ENCODE measurements at regions not wholly inside any gene's neighbourhood (a gene's known extent, or its start where the extent isn't known, plus 50 kb on each side); places are given as distances from the start of the nearest gene placed in this dataset.

GRCh38 chr4:187020676-187021075, 297.0 kb upstream of the FAT1 start:
- in situ Hi-C loops (cut with HindIII; ENCODE audit: extremely low pct_ligation_motif_present, low pct_unique_long_range_greater_than_20kb) = no loop called here
- ChIA-PET CTCF (ENCODE audit: low intra/inter-chr PET ratio, low total read pairs) (no interaction called here), POLR2A (no interaction called here)
- Histone ChIP-seq H3K27ac (ENCODE audit: extremely low read length, insufficient read depth, low read length) (no peak overlapping the region), H4K20me1 (ENCODE audit: insufficient read depth, low read length) (no peaks in the 10 kb centered on the region), H3K27me3 (ENCODE audit: control insufficient read depth in 1 of 2, insufficient read depth in 2 of 2, low read length in 2 of 2) (peaks cover 2 to 6% of the 10 kb centered on the region in 2 experiments; a peak in 1 of 5 replicates), H3K9ac (ENCODE audit: insufficient read depth, low read depth, low read length) (no peak overlapping the region), H2AFZ (ENCODE audit: low read length) (no peak overlapping the region), H3K4me1 (ENCODE audit: insufficient read depth, low read length) (no peaks in the 10 kb centered on the region), H3K4me3 (replicated peaks in 1 of 3; ENCODE audit: insufficient read depth in 1 of 3, low read depth in 2 of 3, low read length in 3 of 3) (no peak overlapping the region), H3K9me3 (ENCODE audit: low read length) (no peaks in the 10 kb centered on the region), H3K36me3 (replicated peaks in 1 of 2; ENCODE audit: control insufficient read depth in 1 of 2, insufficient read depth in 2 of 2, low read length in 2 of 2) (no peaks in the 10 kb centered on the region), H3K79me2 (ENCODE audit: insufficient read depth, low read length) (no peaks in the 10 kb centered on the region), H3K4me2 (ENCODE audit: low read depth, low read length) (no peak overlapping the region)
- no TSS peak for BruUV-seq (replicated peaks)
- ATAC-seq (no peak), DNase-seq (ENCODE audit: low spot score) (no peak), FAIRE-seq (no peak)
- intact Hi-C loops (cut with micrococcal nuclease; ENCODE audit: unreplicated experiment) = no loop called here
- TF ChIP-seq DNMT3B (CRISPR knock-in tag; conservative IDR thresholded peaks at IDR 0.05) (no peak), SP4 (CRISPR knock-in tag; IDR thresholded peaks at IDR 0.05) (no peak)
- 2% methylated on average over 2 of the region's 2 CpGs for whole genome bisulfite sequencing (ENCODE audit: low lambda C conversion rate)

- no peaks in the 10 kb centered on the region for H3K9me3 ChIP-seq (ENCODE audit: low read length)
- in situ Hi-C loops (cut with HindIII; ENCODE audit: extremely low pct_ligation_motif_present, low pct_unique_long_range_greater_than_20kb) (no loop called here), intact Hi-C loops (cut with micrococcal nuclease; ENCODE audit: unreplicated experiment) (no loop called here)
- FAIRE-seq = no peak
- DNase-seq (ENCODE audit: low spot score) = no peak
- WGBS (ENCODE audit: low lambda C conversion rate) = 23% methylated on average over 6 of the region's 6 CpGs
- no peak for ATAC-seq
- no peak for TF ChIP-seq POLR2AphosphoS2 (IDR thresholded peaks at IDR 0.05; ENCODE audit: low read depth, low read length)
- no peak for TF ChIP-seq ZNF563 (CRISPR knock-in tag; IDR thresholded peaks at IDR 0.05)
- no peak for TF ChIP-seq ARID4A (CRISPR knock-in tag; IDR thresholded peaks at IDR 0.05; ENCODE audit: borderline replicate concordance)
- no peak for TF ChIP-seq ZBTB37 (CRISPR knock-in tag; IDR thresholded peaks at IDR 0.05)
- no peak overlapping the region for H2AFZ ChIP-seq (ENCODE audit: low read length)
- H3K9ac ChIP-seq (ENCODE audit: insufficient read depth, low read depth, low read length) = no peak overlapping the region
- ChIA-PET POLR2A (no interaction called here), CTCF (ENCODE audit: low intra/inter-chr PET ratio, low total read pairs) (no interaction called here)
- no peaks in the 10 kb centered on the region for H3K4me1 ChIP-seq (ENCODE audit: insufficient read depth, low read length)
- H3K27ac ChIP-seq (ENCODE audit: extremely low read length, insufficient read depth, low read length) = no peak overlapping the region
- no peaks in the 10 kb centered on the region for H3K36me3 ChIP-seq (replicated peaks in 1 of 2; ENCODE audit: control insufficient read depth in 1 of 2, insufficient read depth in 2 of 2, low read length in 2 of 2)
- no TSS peak for BruUV-seq (replicated peaks)
- H3K27me3 ChIP-seq (ENCODE audit: control insufficient read depth in 1 of 2, insufficient read depth in 2 of 2, low read length in 2 of 2) = peaks cover 2 to 9% of the 10 kb centered on the region in 2 experiments; a peak in 1 of 5 replicates
- H3K4me2 ChIP-seq (ENCODE audit: low read depth, low read length) = no peak overlapping the region
- no peak overlapping the region for H3K4me3 ChIP-seq (replicated peaks in 1 of 3; ENCODE audit: insufficient read depth in 1 of 3, low read depth in 2 of 3, low read length in 3 of 3)
- no peaks in the 10 kb centered on the region for H3K79me2 ChIP-seq (ENCODE audit: insufficient read depth, low read length)
- H4K20me1 ChIP-seq (ENCODE audit: insufficient read depth, low read length) = no peaks in the 10 kb centered on the region
Observed at GRCh38 chr4:187021436-187022205, 298.0 kb upstream of the FAT1 start.
